ENCODE measurements at regions not wholly inside any gene's neighbourhood (a gene's known extent, or its start where the extent isn't known, plus 50 kb on each side); places are given as distances from the start of the nearest gene placed in this dataset.

GRCh38 chr6:85089255-85089654 lies 324.9 kb upstream of the TBX18 start:
- no peak for TF ChIP-seq SIN3A (IDR thresholded peaks at IDR 0.05; ENCODE audit: borderline replicate concordance, insufficient read depth, low read depth, low read length)
- no peak for TF ChIP-seq REST (IDR thresholded peaks at IDR 0.05; ENCODE audit: insufficient read depth in 1 of 2, low read depth in 2 of 2, low read length in 1 of 2)
- TF ChIP-seq TCF7L2 (IDR thresholded peaks at IDR 0.05; ENCODE audit: low read depth, low read length) = no peak
- no peak for TF ChIP-seq POLR2AphosphoS5 (IDR thresholded peaks at IDR 0.05; ENCODE audit: low read depth, low read length)
- TF ChIP-seq CTCF (IDR thresholded peaks at IDR 0.05) = no peak
- intact Hi-C loops (cut with micrococcal nuclease; ENCODE audit: unreplicated experiment) = loop anchor here (10.0 kb wide), 1 partner anchor 1966 kb away; no protein-coding TSS in a partner anchor
- no peaks in the 10 kb centered on the region for H3K27me3 ChIP-seq (ENCODE audit: control insufficient read depth, insufficient read depth, low read length)
- H3K4me3 ChIP-seq (ENCODE audit: low read depth in 2 of 2, low read length in 2 of 2) = no peak overlapping the region
- H3K9me3 ChIP-seq (ENCODE audit: control insufficient read depth, insufficient read depth, low read depth, low read length) = no peaks in the 10 kb centered on the region
- DNase-seq (ENCODE audit: low read depth, low spot score) = no peak
- H3K27ac ChIP-seq (ENCODE audit: low read length) = no peak overlapping the region
- no peaks in the 10 kb centered on the region for H3K36me3 ChIP-seq (ENCODE audit: control insufficient read depth, insufficient read depth, low read length)
- BruUV-seq (replicated peaks) = no TSS peak
- POLR2A ChIA-PET = no interaction called here
- no peaks in the 10 kb centered on the region for H3K4me1 ChIP-seq (ENCODE audit: control insufficient read depth, insufficient read depth, low read length)
- CTCF ChIA-PET = no interaction called here
- ATAC-seq = no peak
- in situ Hi-C loops (cut with HindIII; ENCODE audit: low pct_unique_long_range_greater_than_20kb, low sequenced_read_pairs) = no loop called here

GRCh38 chr6:85085875-85086274 lies 321.5 kb upstream of the TBX18 start:
- TF ChIP-seq CTCF (IDR thresholded peaks at IDR 0.05) (no peak), REST (IDR thresholded peaks at IDR 0.05; ENCODE audit: insufficient read depth in 1 of 2, low read depth in 2 of 2, low read length in 1 of 2) (no peak), TCF7L2 (IDR thresholded peaks at IDR 0.05; ENCODE audit: low read depth, low read length) (no peak), POLR2AphosphoS5 (IDR thresholded peaks at IDR 0.05; ENCODE audit: low read depth, low read length) (no peak), SIN3A (IDR thresholded peaks at IDR 0.05; ENCODE audit: borderline replicate concordance, insufficient read depth, low read depth, low read length) (no peak)
- CTCF ChIA-PET = interaction anchor here (0.6 kb wide), 1 partner anchor 77 kb away, joined by 8 read pairs; no protein-coding TSS in a partner anchor
- no peaks in the 10 kb centered on the region for H3K4me1 ChIP-seq (ENCODE audit: control insufficient read depth, insufficient read depth, low read length)
- DNase-seq (ENCODE audit: low read depth, low spot score) = no peak
- H3K36me3 ChIP-seq (ENCODE audit: control insufficient read depth, insufficient read depth, low read length) = no peaks in the 10 kb centered on the region
- no peaks in the 10 kb centered on the region for H3K9me3 ChIP-seq (ENCODE audit: control insufficient read depth, insufficient read depth, low read depth, low read length)
- H3K27ac ChIP-seq (ENCODE audit: low read length) = no peak overlapping the region
- intact Hi-C loops (cut with micrococcal nuclease; ENCODE audit: unreplicated experiment) = loop anchor here (10.0 kb wide), 1 partner anchor 1969 kb away; no protein-coding TSS in a partner anchor
- no peak for ATAC-seq
- in situ Hi-C loops (cut with HindIII; ENCODE audit: low pct_unique_long_range_greater_than_20kb, low sequenced_read_pairs) = no loop called here
- peaks cover 2% of the 10 kb centered on the region for H3K27me3 ChIP-seq (ENCODE audit: control insufficient read depth, insufficient read depth, low read length)
- BruUV-seq (replicated peaks) = no TSS peak
- no peak overlapping the region for H3K4me3 ChIP-seq (ENCODE audit: low read depth in 2 of 2, low read length in 2 of 2)
- POLR2A ChIA-PET = no interaction called here
